SU-DHL-6 (cell line): ENCODE measurements at regions not wholly inside any gene's neighbourhood (a gene's known extent, or its start where the extent isn't known, plus 50 kb on each side); places are given as distances from the start of the nearest gene placed in this dataset.

Source experiments
- H2AFZ ChIP-seq: fragments of 200-600 bp; sonication (generic); 2 replicates; pipeline ENCODE4 v1.6.1; 2014; ENCODE audit warnings: low read depth, mild to moderate bottlenecking, moderate library complexity, mixed read lengths, antibody characterized with exemption, low read length; ENCODE audit not compliant: severe bottlenecking
- H3F3A ChIP-seq: fragments of 200-600 bp; shearing (Covaris generic); 2 replicates; pipeline ENCODE4 v1.6.0; 2016; ENCODE audit warnings: antibody characterized with exemption, mild to moderate bottlenecking; ENCODE audit not compliant: insufficient read depth
- H3K27ac ChIP-seq: fragments of 200-600 bp; sonication (generic); 2 replicates; pipeline ENCODE4 v1.5.1; 2016; ENCODE audit warnings: low read depth, mild to moderate bottlenecking, low read length, moderate library complexity, mixed read lengths
- H3K27me3 ChIP-seq: fragments of 200-600 bp; sonication (generic), shearing (Covaris generic); 2 replicates; pipeline ENCODE4 v1.6.0; 2014; ENCODE audit warnings: mild to moderate bottlenecking, low read length
- H3K36me3 ChIP-seq: fragments of 200-600 bp; sonication (generic); 2 replicates; pipeline ENCODE4 v1.6.1; 2014; ENCODE audit warnings: mild to moderate bottlenecking, low read length, mixed read lengths
- H3K4me2 ChIP-seq: fragments of 300-600, 200-600 bp; shearing (Covaris generic), sonication (generic); 2 replicates; pipeline ENCODE4 v1.6.0; 2014; ENCODE audit warnings: low read length, low read depth, mild to moderate bottlenecking; ENCODE audit not compliant: poor library complexity, severe bottlenecking
- H3K4me3 ChIP-seq: fragments of 200-600 bp; sonication (generic); 2 replicates; pipeline ENCODE4 v1.5.1; 2014; ENCODE audit warnings: antibody characterized with exemption, low read length, mild to moderate bottlenecking, mixed read lengths; ENCODE audit not compliant: insufficient read depth, poor library complexity, severe bottlenecking
- H3K79me2 ChIP-seq: fragments of 200-600 bp; sonication (generic); 2 replicates; pipeline ENCODE4 v1.6.1; 2014; ENCODE audit warnings: mild to moderate bottlenecking, low read length, moderate library complexity; ENCODE audit not compliant: insufficient read depth
- H3K9ac ChIP-seq: fragments of 200-600 bp; sonication (generic); 2 replicates; pipeline ENCODE4 v1.7.0; 2014; ENCODE audit warnings: mild to moderate bottlenecking, low read length
- H3K9me2 ChIP-seq: fragments of 200-600 bp; sonication (generic); replicated peaks from 2 replicates; pipeline ENCODE4 v1.6.1; 2014; ENCODE audit warnings: low read length; ENCODE audit not compliant: insufficient read depth
- H3K9me3 ChIP-seq: fragments of 200-600 bp; sonication (generic); 2 replicates; pipeline ENCODE4 v1.6.1; 2014; ENCODE audit warnings: low read length, mixed read lengths; ENCODE audit not compliant: insufficient read depth
- H4K20me1 ChIP-seq: fragments of 200-600 bp; sonication (generic); 2 replicates; pipeline ENCODE4 v1.6.1; 2014; ENCODE audit warnings: low read depth, mild to moderate bottlenecking, antibody characterized with exemption, low read length, moderate library complexity, mixed read lengths
- EZH2phosphoT487 ChIP-seq: fragments of 200-600 bp; sonication (generic), shearing (Covaris generic); conservative IDR thresholded peaks from 2 replicates; pipeline ENCODE4 v1.6.1; 2018; ENCODE audit warnings: mild to moderate bottlenecking, antibody characterized with exemption, low read length, moderate library complexity, mixed read lengths
- TF ChIP-seq, protein P1 (sequence below): fragments of 200-600 bp; sonication (generic); IDR thresholded peaks from one replicate; pipeline ENCODE4 v1.5.1; 2017; ENCODE audit warnings: antibody characterized with exemption, mild to moderate bottlenecking, low read length, moderate library complexity; ENCODE audit not compliant: insufficient read depth, poor library complexity, severe bottlenecking

DNA sequence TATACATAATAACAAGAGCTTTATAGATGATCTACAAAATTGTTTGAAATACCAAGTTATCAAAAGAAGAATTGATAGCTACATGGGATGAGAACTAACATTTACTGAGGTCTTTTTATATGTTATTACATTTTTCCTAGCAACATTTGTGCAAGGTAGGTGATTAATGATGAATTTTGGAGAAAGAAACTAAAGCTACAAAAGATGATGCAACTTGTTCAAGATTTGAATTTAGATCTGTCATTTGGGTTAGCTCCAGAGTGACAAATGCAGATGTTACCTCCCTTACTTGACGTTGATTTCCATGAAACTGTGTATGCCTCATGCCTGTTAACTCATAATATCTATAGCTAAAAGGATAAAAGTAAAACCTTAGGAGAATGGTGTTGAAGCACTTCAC, 84.5 kb upstream of the EYA4 start:
- no peak overlapping the region for H2AFZ ChIP-seq
- no peak overlapping the region for H3K9ac ChIP-seq
- no peaks in the 10 kb centered on the region for H3F3A ChIP-seq
- no peak overlapping the region for H3K4me2 ChIP-seq
- no peaks in the 10 kb centered on the region for H3K9me2 ChIP-seq
- TF ChIP-seq, protein P1, sequence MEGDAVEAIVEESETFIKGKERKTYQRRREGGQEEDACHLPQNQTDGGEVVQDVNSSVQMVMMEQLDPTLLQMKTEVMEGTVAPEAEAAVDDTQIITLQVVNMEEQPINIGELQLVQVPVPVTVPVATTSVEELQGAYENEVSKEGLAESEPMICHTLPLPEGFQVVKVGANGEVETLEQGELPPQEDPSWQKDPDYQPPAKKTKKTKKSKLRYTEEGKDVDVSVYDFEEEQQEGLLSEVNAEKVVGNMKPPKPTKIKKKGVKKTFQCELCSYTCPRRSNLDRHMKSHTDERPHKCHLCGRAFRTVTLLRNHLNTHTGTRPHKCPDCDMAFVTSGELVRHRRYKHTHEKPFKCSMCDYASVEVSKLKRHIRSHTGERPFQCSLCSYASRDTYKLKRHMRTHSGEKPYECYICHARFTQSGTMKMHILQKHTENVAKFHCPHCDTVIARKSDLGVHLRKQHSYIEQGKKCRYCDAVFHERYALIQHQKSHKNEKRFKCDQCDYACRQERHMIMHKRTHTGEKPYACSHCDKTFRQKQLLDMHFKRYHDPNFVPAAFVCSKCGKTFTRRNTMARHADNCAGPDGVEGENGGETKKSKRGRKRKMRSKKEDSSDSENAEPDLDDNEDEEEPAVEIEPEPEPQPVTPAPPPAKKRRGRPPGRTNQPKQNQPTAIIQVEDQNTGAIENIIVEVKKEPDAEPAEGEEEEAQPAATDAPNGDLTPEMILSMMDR, result no peak
- no peak for TF ChIP-seq EZH2phosphoT487
- H3K36me3 ChIP-seq, result no peaks in the 10 kb centered on the region
- no peaks in the 10 kb centered on the region for H3K9me3 ChIP-seq
- H3K27me3 ChIP-seq, result no peaks in the 10 kb centered on the region
- H3K4me3 ChIP-seq, result no peak overlapping the region
- H3K79me2 ChIP-seq, result no peaks in the 10 kb centered on the region
- H3K27ac ChIP-seq, result no peak overlapping the region
- H4K20me1 ChIP-seq, result no peaks in the 10 kb centered on the region

DNA sequence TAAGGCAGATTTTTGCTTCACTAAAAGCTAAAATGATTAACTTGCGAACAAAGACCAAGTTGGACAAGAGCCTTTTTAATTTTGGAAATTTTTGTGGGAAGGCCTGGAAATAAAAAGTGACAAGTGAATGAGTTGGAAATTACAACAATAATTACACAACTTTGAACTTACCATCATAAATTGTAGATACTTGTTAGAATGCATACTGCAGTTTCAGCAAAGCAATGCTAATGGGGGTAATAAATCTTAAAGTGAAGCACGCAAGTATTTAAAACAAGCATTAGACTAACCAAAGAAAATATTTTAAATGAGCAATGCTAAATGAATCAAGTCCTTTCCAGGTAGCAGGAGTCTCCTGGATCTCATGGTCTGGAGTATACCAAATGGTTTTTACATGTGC, 83.2 kb upstream of the EYA4 start:
- Histone ChIP-seq H3K36me3 (no peaks in the 10 kb centered on the region), H3K79me2 (no peaks in the 10 kb centered on the region), H3F3A (no peaks in the 10 kb centered on the region), H3K9me3 (no peaks in the 10 kb centered on the region), H3K4me3 (no peak overlapping the region), H3K9ac (no peak overlapping the region), H4K20me1 (no peaks in the 10 kb centered on the region), H3K9me2 (no peaks in the 10 kb centered on the region), H3K27me3 (no peaks in the 10 kb centered on the region), H2AFZ (no peak overlapping the region), H3K4me2 (no peak overlapping the region), H3K27ac (no peak overlapping the region)
- TF ChIP-seq, protein P1, result no peak
- TF ChIP-seq EZH2phosphoT487, result no peak

DNA sequence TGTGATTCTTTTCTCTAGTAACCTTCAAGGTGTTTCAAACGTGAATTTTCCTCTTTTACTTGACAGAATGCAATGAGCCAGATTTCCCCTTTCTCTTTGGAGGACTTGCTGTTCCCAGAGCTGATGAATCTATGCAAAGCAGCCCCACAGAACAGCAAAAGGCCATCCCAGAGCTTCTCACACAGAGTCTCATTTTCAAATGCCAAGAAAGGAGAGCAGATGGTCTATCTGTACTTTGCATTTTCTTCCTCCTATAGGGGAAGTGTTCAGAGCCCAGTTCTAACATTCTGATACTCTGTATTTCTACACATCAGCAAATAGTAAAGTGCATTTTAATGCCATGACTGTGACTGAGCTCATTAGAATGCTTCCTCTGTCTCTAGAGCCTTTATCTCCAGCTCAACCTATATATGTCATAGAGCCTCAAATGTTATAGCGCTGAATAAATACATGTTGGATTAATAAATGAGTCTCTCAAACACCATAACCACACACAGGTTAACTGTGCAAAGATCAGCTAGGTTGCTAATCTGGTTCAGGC, 81.8 kb upstream of the EYA4 start:
- Histone ChIP-seq H3F3A (no peaks in the 10 kb centered on the region), H3K27ac (no peak overlapping the region), H3K79me2 (no peaks in the 10 kb centered on the region), H3K9me2 (no peaks in the 10 kb centered on the region), H3K9me3 (no peaks in the 10 kb centered on the region), H3K4me2 (no peak overlapping the region), H2AFZ (no peak overlapping the region), H3K27me3 (no peaks in the 10 kb centered on the region), H3K36me3 (no peaks in the 10 kb centered on the region), H3K4me3 (no peak overlapping the region), H3K9ac (no peak overlapping the region), H4K20me1 (no peaks in the 10 kb centered on the region)
- TF ChIP-seq EZH2phosphoT487, result no peak
- TF ChIP-seq, protein P1, result no peak

DNA sequence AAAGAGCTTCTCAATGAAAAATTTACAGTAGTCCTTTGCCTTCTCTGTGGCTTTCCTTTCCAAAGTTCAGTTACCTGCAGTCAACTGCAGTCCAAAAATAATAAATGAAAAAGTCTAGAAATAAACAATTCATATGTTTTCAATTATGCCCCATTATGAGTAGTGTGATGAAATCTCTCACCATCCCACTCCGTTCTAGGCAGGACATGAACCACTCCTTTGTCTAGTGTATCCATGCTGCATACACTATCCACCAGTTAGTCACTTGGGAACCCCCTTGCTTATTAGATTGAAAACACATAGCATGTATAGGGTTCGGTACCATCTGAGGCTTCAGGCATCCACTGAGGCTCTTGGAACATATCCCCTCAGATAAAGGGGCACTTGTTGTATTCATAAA, 80.6 kb upstream of the EYA4 start:
- H3K9ac ChIP-seq, result no peak overlapping the region
- no peaks in the 10 kb centered on the region for H3K9me2 ChIP-seq
- H3K4me2 ChIP-seq, result no peak overlapping the region
- H3F3A ChIP-seq, result no peaks in the 10 kb centered on the region
- H3K79me2 ChIP-seq, result no peaks in the 10 kb centered on the region
- no peak overlapping the region for H2AFZ ChIP-seq
- TF ChIP-seq EZH2phosphoT487, result no peak
- TF ChIP-seq, protein P1, result no peak
- H3K9me3 ChIP-seq, result no peaks in the 10 kb centered on the region
- H3K36me3 ChIP-seq, result no peaks in the 10 kb centered on the region
- no peaks in the 10 kb centered on the region for H3K27me3 ChIP-seq
- H3K4me3 ChIP-seq, result no peak overlapping the region
- H4K20me1 ChIP-seq, result no peaks in the 10 kb centered on the region
- H3K27ac ChIP-seq, result no peak overlapping the region
